NCI-H748 (cell line): ENCODE measurements at regions not wholly inside any gene's neighbourhood (a gene's known extent, or its start where the extent isn't known, plus 50 kb on each side); places are given as distances from the start of the nearest gene placed in this dataset.

ENCODE experiments used
- DNase-seq: peaks from one replicate; lab custom pipeline; 2025; ENCODE audit not compliant: unreplicated experiment; lab: John Stamatoyannopoulos, UW

DNA sequence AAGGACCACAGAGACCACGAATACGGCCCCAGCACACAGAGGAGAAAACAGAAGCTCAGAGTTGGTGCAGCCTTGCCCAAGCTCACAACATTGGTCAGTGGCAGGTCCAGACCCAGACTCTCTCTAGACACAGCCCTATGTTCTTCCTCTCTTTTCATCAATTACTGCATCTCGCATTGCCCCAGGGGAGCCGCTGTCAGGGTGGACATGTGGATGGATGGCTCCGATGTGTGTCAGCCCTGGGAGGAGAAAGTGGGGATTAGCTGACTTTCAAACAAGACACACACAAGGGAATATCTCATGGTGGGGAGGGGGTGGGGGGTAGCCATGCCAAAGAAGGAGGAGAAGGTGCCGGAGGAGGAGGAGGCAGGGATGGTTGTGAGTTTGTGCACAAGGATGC is 556.8 kb downstream of the NPHP4 start:
- no peak for DNase-seq

DNA sequence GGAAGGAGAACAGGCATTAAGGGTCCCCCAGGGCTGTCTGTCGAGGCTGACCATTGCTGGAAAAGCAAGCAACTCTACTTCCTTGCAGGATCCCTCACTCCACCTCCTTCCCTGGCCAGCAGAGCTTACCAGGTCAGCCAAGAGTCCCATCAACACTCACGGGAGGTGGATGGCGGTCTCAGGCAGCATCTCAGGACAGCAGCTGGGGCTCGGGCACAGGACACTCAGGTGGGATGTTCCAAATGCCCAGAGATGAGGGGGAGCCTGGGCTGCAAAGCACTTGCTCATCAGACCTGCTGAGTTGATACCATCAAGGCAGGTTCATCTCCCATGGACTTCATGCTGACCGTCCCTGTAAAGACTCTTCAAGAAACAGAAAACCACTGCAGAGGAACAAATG is 559.8 kb downstream of the NPHP4 start:
- no peak for DNase-seq

DNA sequence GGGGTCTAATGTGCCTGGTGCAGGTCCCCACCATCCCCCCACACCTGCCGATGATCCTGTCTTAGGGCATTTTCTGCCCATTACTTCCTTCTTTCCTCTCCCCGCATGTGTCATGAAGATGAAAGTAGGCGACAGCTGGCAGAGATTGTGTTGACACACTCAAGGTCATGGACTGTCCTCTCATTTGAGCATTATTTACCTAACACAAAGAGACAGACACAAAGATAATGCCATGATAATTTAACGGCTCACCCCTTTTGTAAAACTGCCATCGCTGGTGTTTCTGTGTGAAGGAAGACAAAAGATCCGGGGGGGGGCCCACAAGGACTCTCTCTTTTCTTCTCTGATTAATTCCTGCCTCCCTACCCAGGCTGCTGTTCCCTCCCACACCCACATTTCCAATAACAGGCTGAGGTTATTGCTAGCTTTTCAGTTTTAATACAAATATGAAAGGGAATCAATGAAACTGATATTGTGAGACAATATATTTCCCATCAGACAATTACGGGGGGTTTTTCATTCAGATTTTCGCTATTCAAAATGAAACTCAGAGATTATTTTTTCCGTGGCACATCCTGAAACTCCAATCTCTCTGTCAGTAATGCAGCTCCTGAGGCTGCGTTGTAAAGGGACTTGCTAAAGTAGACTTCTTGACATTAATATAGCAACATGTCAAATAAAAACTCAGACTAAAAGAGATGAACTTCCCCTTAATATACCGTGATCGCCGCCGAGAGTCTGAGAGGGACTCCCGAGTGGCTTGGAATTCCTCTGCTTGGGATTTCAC is 561.1 kb downstream of the NPHP4 start:
- DNase-seq: peak; percentile 96

DNA sequence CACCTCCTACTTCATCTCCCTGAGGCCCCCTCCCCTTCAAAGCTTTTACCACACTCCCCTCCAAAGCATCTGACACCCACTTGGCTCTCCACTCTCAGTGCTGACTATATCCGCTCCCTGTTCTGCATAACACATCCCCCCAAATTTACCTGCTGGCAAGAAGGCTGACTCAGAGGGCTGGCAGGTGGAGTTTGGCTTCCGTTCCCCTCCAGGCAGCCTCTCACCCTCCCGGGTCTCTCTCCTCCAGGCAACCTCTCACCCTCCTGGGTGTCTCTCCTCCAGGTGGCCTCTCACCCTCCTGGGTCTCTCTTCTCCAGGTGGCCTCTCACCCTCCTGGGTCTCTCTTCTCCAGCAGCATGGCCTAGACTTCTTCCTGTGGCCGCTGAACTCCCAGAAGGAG is 562.1 kb downstream of the NPHP4 start:
- DNase-seq: no peak

DNA sequence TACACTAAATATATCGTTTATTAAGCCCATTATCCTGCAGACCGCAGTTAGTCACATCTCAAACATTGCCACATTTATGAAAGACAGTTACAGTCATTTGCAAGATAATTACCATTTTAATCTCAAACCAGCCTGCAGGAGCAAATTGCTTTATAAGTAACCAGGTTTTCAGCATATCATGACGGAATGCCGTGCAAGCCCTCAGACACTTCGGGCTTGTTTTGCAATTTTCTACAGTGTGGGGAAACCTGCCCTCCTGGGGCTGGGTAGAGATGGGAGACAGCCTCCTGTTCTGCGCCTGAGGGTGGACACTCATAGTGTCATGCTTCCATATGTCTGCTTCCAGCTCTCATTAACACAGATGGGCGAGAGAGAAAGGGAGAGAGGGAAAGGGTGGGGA is 563.9 kb downstream of the NPHP4 start:
- DNase-seq: peak; percentile 21

DNA sequence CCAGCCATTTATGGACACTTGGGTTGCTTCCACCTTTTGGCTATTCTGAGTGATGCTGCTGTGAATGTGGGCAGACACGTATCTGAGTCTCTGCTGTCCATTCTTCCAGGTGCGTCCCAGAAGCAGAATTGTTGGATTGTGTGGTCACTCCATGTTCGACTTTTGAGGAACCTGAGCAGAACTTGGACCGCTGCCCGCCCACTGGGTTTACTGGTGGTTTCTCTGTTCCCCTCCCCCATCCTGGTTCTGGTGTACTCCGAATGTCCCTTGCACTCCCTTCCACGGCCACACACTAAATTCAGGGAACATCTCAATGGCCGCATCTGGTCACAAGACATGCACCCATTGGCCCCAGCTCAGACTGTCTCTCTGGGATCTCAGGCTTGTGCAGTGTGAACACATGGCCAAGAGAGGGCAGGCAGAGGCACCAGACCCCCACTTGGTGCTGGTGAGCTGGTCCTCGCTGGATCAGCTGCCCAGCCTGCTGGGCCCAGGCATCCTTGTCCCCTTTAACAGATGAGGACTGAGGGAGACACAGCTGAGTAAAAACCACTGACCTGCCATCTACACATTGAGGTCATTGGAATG is 565.1 kb downstream of the NPHP4 start:
- DNase-seq: no peak

DNA sequence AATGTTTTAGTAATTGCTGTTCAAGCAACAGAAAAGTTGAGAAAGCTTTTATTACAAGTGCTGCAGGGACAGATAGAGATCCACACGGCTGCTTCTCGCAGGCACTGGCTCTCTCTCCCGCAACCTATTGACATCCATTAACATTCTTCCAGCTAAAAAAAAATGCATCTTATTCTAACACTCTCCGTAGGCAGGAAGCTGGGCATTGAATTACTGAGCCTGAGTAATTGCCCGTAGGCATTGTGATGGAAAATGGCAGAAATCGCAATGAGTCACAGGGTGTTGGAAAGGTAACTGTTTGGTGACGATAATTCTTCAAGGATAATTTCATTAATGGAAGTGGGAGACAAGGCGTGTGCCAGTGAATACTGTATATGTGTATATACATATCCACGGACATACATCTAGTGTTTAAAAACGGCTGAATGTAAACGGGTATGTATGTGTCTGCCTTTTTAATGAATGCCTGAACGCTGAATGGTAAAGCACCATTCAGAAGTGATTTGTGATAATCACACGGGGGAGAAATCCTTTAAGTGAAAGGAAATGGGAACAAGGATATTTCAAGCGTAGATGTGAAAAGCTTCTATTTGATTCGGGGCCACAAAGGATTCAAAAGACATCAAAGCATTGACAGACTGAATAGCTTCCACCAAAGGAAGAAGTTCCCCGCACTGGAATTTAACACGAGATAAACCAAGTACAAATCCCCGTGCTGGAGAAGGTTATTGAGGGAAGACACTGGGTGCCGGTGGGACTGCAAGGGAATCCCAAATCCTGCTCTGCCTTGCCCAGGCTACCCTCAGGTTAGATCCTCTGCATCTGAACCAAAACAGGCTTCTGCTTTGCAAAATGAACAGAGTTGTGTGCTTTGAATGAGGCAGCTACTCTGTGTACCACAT is 567.2 kb downstream of the NPHP4 start:
- peak; percentile 76 for DNase-seq

DNA sequence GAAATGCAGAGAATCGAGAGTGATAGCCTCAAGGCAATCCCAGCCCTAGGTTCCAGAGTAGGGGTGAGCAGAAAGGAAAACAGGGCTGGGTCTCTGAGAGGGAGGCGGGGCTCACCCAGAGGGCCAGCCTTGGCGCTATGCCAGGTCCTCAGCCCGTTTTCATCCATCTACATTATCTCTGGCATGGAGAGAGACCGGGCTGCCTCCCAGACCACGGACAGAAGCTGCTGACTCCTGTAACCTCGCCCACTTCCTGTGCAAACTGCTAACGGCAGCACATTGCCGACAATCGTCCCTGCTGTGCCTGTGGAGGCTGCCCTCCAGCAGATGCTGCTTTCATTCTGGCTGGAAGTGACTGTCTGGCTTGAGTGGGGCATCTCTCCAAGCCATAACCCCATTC is 569.1 kb downstream of the NPHP4 start:
- DNase-seq: peak; percentile 97

DNA sequence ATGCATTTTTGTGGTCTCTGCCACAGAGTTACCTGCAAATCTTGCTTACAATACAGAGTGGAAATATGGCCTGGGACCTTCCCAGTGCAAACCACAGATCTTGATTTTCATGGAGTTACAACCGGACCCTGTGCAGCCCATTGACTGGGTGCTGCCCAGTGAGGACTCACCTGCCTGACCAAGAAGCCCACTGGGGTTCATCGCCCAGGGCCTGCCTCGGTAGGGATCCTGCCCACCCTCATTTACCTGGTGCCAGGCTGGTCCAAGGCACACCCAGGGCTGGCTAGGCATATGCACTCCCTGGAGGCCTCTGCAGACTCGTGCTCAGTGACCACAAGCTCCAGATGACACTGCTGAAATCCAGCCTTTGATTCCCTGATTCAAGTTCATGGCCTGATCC is 572.7 kb downstream of the NPHP4 start:
- no peak for DNase-seq

DNA sequence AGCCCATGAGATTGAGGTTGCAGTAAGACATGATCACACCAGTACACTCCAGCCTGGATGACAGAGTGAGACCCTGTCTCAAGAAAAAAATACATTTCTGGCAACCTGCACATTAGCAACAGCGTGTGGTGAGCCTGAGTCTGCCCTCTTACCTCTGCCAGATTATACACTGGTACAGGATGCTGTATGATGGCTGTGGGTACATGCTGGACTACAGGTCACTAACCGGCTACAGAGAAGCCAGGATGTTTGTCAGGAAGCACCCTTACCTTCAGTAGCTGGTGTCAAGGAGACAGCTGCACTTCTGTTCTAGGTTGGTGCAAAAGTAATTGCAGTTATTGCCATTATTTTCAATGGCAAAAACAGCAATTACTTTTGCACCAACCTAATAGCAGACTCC is 575.7 kb downstream of the NPHP4 start:
- DNase-seq: no peak

DNA sequence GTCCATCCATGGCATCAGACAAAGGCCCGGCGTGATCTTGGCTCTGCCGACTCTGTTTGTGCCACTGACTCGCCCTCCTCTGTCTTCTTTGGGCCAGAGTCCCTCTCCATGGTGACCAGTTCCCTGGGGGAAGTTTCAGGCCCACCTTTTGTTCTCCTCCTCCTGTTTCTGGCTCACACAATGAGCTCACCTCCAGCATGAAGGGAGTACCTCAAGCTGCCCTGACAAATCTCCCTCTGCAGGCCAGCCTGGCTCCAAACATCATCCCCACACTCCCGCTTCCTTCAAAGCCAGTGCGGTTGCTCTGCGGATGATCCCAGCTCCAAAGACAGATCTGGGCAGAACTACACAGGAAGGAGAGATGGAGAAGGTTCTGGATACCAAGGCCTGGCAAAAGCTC is 576.6 kb downstream of the NPHP4 start:
- DNase-seq: peak; percentile 9

DNA sequence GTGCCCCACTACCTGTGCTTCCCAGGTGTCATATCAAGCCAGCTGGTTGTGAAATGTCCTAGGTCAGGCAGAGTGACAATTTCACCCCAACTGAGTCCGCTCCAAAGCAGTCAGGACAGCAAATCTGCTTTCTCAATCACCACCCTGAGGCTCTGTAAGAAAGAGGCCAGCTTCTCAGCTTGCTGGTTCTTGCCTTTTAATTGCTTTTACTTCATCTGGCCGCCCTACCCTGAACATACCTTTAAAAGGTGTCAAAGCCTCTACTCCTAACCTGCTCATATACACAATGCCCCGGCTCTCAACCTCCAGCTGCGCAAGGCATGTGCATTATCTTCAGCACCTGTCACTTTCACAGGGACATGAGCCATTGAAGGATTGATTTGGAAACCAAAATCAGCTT is 581.6 kb downstream of the NPHP4 start:
- DNase-seq: peak; percentile 17

DNA sequence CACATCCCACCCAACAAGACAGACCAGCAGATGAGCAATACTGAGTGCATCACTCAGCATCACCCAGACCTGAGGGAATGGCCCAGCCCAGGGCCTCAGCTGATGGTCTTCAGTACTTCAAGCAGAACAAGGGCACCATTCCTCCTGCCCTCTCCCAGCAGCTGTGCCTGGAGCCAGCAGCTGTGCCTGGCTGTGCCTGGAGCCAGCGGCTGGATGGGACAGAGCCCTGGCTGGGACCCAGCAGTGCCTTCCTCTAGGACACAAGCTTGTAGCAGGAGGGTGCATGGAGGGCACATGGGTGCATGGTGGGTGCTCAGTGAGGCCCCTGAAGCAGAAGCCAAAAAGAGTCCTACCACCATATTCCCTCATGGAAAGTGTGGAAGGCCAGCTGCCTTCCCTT is 583.8 kb downstream of the NPHP4 start:
- DNase-seq: no peak

DNA sequence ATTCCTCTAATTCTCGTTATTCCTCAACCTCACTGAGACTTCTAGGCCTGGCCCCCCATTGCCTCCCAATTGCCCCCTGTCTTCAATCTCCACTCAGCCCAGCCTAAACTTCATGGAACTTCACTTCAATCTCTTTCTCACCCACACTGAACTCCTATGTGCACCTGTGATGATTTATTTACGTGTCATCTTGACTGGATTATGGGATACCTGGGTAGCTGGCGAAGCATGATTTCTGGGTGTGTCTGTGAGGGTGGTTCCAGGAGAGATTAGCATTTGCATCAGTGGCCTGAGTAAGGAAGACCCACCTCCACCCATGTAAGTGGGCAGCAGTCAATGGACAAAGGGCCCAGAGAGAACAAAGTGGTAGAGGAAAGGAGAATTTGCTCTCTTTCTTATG is 587.0 kb downstream of the NPHP4 start:
- DNase-seq: no peak

DNA sequence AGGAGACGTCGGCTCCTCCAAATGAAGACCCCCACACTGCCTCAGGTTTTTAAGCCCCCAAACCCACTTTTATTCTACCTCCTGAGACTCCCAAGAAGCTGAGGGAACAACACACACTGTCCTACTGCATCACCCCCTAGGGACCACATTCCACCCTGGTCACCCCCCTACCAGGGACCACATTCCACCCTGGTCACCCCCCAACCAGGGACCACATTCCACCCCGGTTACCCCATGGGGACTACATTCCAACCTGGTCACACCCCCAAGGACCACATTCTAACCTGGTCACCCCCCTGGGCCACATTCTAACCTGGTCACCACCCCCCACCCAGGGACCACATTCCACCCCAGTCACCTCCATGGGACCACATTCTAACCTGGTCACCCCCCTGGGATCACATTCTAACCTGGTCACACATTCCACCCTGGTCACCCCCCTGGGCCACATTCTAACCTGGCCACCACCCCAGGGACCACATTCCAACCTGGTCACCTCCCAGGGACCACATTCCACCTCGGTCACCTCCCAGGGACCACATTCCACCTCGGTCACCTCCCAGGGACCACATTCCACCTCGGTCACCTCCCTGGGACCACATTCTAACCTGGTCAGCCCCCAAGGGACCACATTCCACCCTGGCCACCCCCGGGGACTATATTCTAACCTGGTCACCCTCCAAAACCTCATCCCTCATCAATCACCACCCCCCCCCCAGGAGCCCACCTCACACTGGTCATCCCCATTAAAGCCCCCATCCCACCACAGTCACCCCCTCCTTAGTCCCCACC is 587.6 kb downstream of the NPHP4 start:
- no peak for DNase-seq

DNA sequence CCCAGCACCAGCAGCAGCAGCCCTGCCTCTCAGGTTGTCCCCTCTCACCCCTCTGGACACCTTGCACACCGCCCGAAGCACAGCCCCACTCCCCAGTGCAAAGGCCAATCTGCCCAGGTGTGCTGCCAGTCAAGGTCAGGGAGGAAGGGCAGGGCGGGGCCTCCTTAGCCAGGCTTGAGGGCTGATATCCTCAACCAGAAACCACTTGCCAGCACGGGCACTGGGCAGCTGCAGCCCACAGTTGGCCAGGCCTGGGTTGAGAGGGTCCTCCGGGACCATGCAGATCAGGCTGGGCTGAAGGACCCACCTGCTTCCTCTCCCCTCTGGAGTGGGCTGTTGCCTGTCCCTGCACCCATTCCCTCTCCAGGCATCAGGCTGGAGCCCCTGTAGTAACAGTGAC is 588.3 kb downstream of the NPHP4 start:
- DNase-seq: no peak

DNA sequence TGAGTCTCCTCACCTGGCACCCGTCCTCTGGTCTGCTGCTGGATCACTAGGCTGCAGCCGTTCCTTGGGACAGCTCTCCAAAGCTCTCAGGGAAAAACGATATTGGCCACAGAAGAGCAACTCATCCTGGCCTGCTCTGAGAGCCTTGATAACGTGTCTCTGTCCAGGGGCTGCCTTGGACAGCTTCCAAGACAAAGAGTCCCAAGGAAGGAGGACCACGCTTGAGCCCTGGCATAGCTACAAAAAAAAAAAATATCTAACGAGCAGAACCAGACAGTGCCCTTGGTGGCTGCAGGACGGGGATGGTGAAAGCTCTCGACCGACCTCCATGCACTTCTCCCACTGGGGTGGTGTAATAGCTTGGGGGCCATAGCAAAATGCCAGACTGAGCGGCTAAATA is 589.6 kb downstream of the NPHP4 start:
- no peak for DNase-seq

DNA sequence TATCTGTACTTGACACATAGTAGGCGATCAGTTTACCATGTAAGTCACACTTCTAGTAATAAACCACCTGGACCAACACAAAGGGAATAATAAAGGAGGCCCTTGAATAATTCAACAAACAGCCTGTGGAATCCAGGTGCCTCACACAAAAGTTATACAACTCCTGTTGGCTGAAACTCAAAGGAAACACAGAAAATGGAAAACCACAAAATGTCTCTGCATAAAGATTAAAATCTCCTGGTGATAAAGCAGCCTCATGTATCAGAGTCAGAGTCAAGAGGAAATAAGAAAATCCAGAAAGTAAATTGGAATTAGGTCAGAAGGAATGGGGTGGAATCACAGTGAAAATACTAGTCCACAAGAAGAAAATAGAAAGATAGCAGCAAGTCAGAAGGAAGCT is 592.5 kb downstream of the NPHP4 start:
- no peak for DNase-seq

DNA sequence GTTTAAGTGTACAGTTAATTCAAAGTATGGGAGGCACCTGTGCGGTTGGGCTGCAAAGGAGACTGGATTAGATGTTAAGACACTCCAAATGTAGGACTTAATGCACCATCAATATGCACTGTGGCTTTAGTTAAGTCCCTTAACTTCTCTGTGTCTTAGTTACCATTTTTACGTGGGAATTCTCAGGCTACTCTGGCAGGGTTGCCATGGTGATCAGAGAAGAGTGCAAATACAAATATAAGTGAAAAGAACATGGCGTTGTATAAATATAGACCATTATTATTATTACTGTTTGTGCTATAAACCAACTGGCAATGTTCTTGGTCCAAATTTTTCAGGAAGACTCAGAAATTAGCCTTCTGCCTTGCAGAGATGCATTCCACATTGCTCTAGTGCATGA is 595.6 kb downstream of the NPHP4 start:
- DNase-seq: peak; percentile 2

DNA sequence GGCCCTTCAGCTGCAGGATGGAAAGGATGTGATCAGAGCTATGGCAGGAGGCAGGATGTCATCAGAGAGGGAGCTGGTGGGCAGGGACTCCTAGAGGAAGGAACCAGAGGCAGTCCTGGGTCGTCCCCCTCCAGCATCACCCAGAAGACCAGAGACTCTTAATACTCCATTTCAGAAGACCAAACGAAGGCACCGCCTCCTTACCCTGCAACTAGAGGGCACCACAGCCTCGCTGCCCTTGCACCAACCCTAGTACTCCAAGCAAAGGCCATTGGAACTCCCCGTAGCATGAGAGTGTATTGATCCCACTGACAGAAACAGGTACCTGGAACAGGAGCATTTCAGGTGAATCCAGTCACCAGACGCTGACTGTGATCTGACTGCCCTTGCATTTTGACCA is 598.1 kb downstream of the NPHP4 start:
- DNase-seq: peak; percentile 22

DNA sequence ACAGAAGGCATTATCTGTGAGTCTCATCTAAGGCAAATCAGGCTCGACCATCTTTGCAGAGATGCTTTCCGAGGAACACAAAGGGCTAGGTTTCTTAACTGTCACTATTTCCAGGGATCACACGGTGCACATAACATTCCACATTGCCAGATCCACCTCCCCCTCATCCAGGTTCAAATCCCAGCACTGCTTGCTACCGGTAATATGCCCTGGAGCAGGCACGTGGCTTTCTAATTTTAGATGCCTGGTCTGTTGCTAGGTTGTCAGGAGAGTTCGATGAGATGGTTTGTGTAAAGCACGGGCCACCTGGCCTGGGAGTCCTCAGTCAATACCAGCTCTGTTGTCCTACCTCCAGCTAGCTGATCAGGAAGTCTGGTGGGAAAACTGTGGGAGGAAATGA is 598.6 kb downstream of the NPHP4 start:
- peak; percentile 4 for DNase-seq
